ENCODE measurements at regions not wholly inside any gene's neighbourhood (a gene's known extent, or its start where the extent isn't known, plus 50 kb on each side); places are given as distances from the start of the nearest gene placed in this dataset.

GRCh38 chr6:93859971-93860370 is 440.6 kb upstream of the EPHA7 start:
- Histone ChIP-seq H3K4me2 (ENCODE audit: low read length) (no peak overlapping the region), H2AFZ (ENCODE audit: low read depth, low read length, poor library complexity, severe bottlenecking) (no peak overlapping the region), H3K9ac (ENCODE audit: low read length) (no peak overlapping the region)

More at GRCh38 chr6:93859971-93860370, 440.6 kb upstream of the EPHA7 start:
- Histone ChIP-seq H3K9me2 (ENCODE audit: insufficient read depth) (no peaks in the 10 kb centered on the region), H3K4me3 (replicated peaks in 1 of 2; ENCODE audit: low read depth in 1 of 2, low read length in 2 of 2) (no peak overlapping the region), H3K27ac (ENCODE audit: low read depth, low read length) (no peak overlapping the region), H3K4me1 (ENCODE audit: control insufficient read depth in 1 of 2, insufficient read depth in 2 of 2, low read length in 2 of 2) (no peaks in the 10 kb centered on the region), H3K36me3 (ENCODE audit: control insufficient read depth in 1 of 2, insufficient read depth in 2 of 2, low read length in 2 of 2) (no peaks in the 10 kb centered on the region), H4K20me1 (ENCODE audit: insufficient read depth) (no peaks in the 10 kb centered on the region), H3K27me3 (ENCODE audit: insufficient read depth, low read length) (no peaks in the 10 kb centered on the region), H3K9me3 (ENCODE audit: control insufficient read depth in 1 of 2, insufficient read depth in 1 of 2, low read depth in 1 of 2, low read length in 2 of 2) (peaks cover 3% of the 10 kb centered on the region in 2 experiments; a peak in 1 of 4 replicates), H3K79me2 (ENCODE audit: insufficient read depth, low read length) (no peaks in the 10 kb centered on the region)
- intact Hi-C loops (cut with micrococcal nuclease): loop anchor here (5.0 kb wide), 1 partner anchor 62 kb away; no protein-coding TSS in a partner anchor
- DNase-seq (ENCODE audit: low read depth, low spot score) (no peak), ATAC-seq (no peak)
- ChIA-PET CTCF (no interaction called here), POLR2A (no interaction called here), RAD21 (ENCODE audit: low non-redundant PET in 1 of 2, low total read pairs in 2 of 2, uncharacterized antibody in 2 of 2, unreplicated experiment in 2 of 2) (no interaction called here)
- no peak for TF ChIP-seq YY1 (IDR thresholded peaks at IDR 0.05; ENCODE audit: extremely low read depth, insufficient replicate concordance, low read depth, low read length)
- TF ChIP-seq SP1 (IDR thresholded peaks at IDR 0.05; ENCODE audit: low read depth): no peak
- no peak for TF ChIP-seq RAD21 (IDR thresholded peaks at IDR 0.05; ENCODE audit: low read depth)
- no peak for TF ChIP-seq CBX3 (IDR thresholded peaks at IDR 0.05; ENCODE audit: low read depth)
- TF ChIP-seq ZNF274 (IDR thresholded peaks at IDR 0.05; ENCODE audit: low read depth, low read length): no peak
- no peak for TF ChIP-seq CEBPB (IDR thresholded peaks at IDR 0.05; ENCODE audit: low read depth)
- no peak for TF ChIP-seq ZBTB33 (IDR thresholded peaks at IDR 0.05; ENCODE audit: extremely low read depth, insufficient replicate concordance, low read length)
- no peak for TF ChIP-seq SRF (IDR thresholded peaks at IDR 0.05; ENCODE audit: low read depth)
- TF ChIP-seq, protein P1, sequence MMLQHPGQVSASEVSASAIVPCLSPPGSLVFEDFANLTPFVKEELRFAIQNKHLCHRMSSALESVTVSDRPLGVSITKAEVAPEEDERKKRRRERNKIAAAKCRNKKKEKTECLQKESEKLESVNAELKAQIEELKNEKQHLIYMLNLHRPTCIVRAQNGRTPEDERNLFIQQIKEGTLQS (IDR thresholded peaks at IDR 0.05): no peak
- no peak for TF ChIP-seq EGR1 (IDR thresholded peaks at IDR 0.05; ENCODE audit: low read depth)
- TF ChIP-seq POLR2AphosphoS5 (IDR thresholded peaks at IDR 0.05; ENCODE audit: low read depth, low read length): no peak
- TF ChIP-seq, protein P2, sequence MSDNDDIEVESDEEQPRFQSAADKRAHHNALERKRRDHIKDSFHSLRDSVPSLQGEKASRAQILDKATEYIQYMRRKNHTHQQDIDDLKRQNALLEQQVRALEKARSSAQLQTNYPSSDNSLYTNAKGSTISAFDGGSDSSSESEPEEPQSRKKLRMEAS (IDR thresholded peaks at IDR 0.05): no peak
- TF ChIP-seq EZH2phosphoT487 (IDR thresholded peaks at IDR 0.05; ENCODE audit: borderline replicate concordance): no peak
- TF ChIP-seq ZFX (IDR thresholded peaks at IDR 0.05): no peak
- no peak for TF ChIP-seq FOSL1 (IDR thresholded peaks at IDR 0.05; ENCODE audit: low read depth)
- no peak for TF ChIP-seq REST (IDR thresholded peaks at IDR 0.05; ENCODE audit: low read depth)
- TF ChIP-seq POLR2A (IDR thresholded peaks at IDR 0.05; ENCODE audit: borderline replicate concordance, extremely low read depth, insufficient read depth, insufficient read length): no peak
- TF ChIP-seq EZH2 (IDR thresholded peaks at IDR 0.05): no peak
- no TSS peak for BruUV-seq (replicated peaks)

All from HCT116 (cell line).